H9 (cell line): ENCODE measurements at regions not wholly inside any gene's neighbourhood (a gene's known extent, or its start where the extent isn't known, plus 50 kb on each side); places are given as distances from the start of the nearest gene placed in this dataset.

ENCODE experiments used
- DNase-seq: peaks from one replicate; pipeline ENCODE4 v3.0.0-alpha.2; 2017
- H2AFZ ChIP-seq: one replicate; pipeline ENCODE4 v1.6.1; 2013; ENCODE audit warnings: mild to moderate bottlenecking, low read length, control low read depth, moderate library complexity
- H2AK5ac ChIP-seq: 2 replicates; pipeline ENCODE4 v1.6.1; 2013; ENCODE audit warnings: low read length, control low read depth, mixed read lengths; ENCODE audit not compliant: insufficient read length
- H2BK120ac ChIP-seq: one replicate; pipeline ENCODE4 v1.6.1; 2013; ENCODE audit warnings: low read depth, mild to moderate bottlenecking, low read length, control low read depth, inconsistent platforms; ENCODE audit not compliant: poor library complexity, severe bottlenecking
- H2BK12ac ChIP-seq: 2 replicates; pipeline ENCODE4 v1.6.1; 2013; ENCODE audit warnings: low read length, control low read depth, mixed read lengths, low read depth; ENCODE audit not compliant: insufficient read length
- H2BK15ac ChIP-seq: 2 replicates; pipeline ENCODE4 v1.6.1; 2013; ENCODE audit warnings: low read depth, low read length, control low read depth
- H2BK20ac ChIP-seq: one replicate; pipeline ENCODE4 v1.6.1; 2013; ENCODE audit warnings: low read depth, mild to moderate bottlenecking, low read length, control low read depth, inconsistent platforms; ENCODE audit not compliant: poor library complexity, severe bottlenecking
- H2BK5ac ChIP-seq: 2 replicates; pipeline ENCODE4 v1.6.1; 2013; ENCODE audit warnings: low read length, control low read depth, mixed read lengths; ENCODE audit not compliant: insufficient read length
- H3K14ac ChIP-seq: 2 replicates; pipeline ENCODE4 v1.6.1; 2013; ENCODE audit warnings: low read length, control low read depth; ENCODE audit not compliant: insufficient read depth
- H3K18ac ChIP-seq: 2 replicates; pipeline ENCODE4 v1.6.1; 2013; ENCODE audit warnings: low read depth, mild to moderate bottlenecking, mixed read lengths, low read length, control low read depth; ENCODE audit not compliant: insufficient read length
- H3K23ac ChIP-seq: 2 replicates; pipeline ENCODE4 v1.6.1; 2013; ENCODE audit warnings: low read length, control low read depth, mixed read lengths, low read depth; ENCODE audit not compliant: insufficient read length
- H3K23me2 ChIP-seq: 2 replicates; pipeline ENCODE4 v1.6.1; 2013; ENCODE audit warnings: low read depth, mild to moderate bottlenecking, mixed read lengths, low read length, control low read depth; ENCODE audit not compliant: insufficient read length, poor library complexity, severe bottlenecking
- H3K27ac ChIP-seq: 2 replicates; pipeline ENCODE4 v1.5.1; 2013; ENCODE audit warnings: low read length, control low read depth, mixed read lengths, low read depth; ENCODE audit not compliant: insufficient read length
- H3K27me3 ChIP-seq: 2 replicates; pipeline ENCODE4 v1.6.1; 2013; ENCODE audit warnings: low read length, control low read depth, inconsistent platforms; ENCODE audit not compliant: insufficient read depth
- H3K4ac ChIP-seq: 2 replicates; pipeline ENCODE4 v1.6.1; 2013; ENCODE audit warnings: low read depth, mild to moderate bottlenecking, control low read depth, inconsistent platforms, low read length, moderate library complexity
- H3K4me1 ChIP-seq: 2 replicates; pipeline ENCODE4 v1.6.1; 2013; ENCODE audit warnings: low read length, control low read depth, inconsistent platforms; ENCODE audit not compliant: insufficient read depth
- H3K4me2 ChIP-seq: 2 replicates; pipeline ENCODE4 v1.6.1; 2013; ENCODE audit warnings: low read length, control low read depth, mixed read lengths; ENCODE audit not compliant: insufficient read length, insufficient read depth
- H3K56ac ChIP-seq: 2 replicates; pipeline ENCODE4 v1.6.1; 2013; ENCODE audit warnings: low read depth, mild to moderate bottlenecking, mixed read lengths, low read length, control low read depth; ENCODE audit not compliant: insufficient read length
- H3K79me1 ChIP-seq: 2 replicates; pipeline ENCODE4 v1.6.1; 2013; ENCODE audit warnings: low read depth, mild to moderate bottlenecking, moderate library complexity, low read length, control low read depth, inconsistent platforms; ENCODE audit not compliant: insufficient read depth, poor library complexity, severe bottlenecking
- H3K79me2 ChIP-seq: 2 replicates; pipeline ENCODE4 v1.6.1; 2013; ENCODE audit warnings: low read length, control low read depth, inconsistent platforms; ENCODE audit not compliant: insufficient read depth
- H3K9ac ChIP-seq: 2 replicates; pipeline ENCODE4 v1.6.1; 2013; ENCODE audit warnings: low read length, control low read depth, mixed read lengths; ENCODE audit not compliant: insufficient read length; ENCODE audit errors: extremely low read depth
- H3K9me3 ChIP-seq: one replicate; pipeline ENCODE4 v1.6.1; 2013; ENCODE audit warnings: low read depth, low read length, inconsistent platforms; ENCODE audit not compliant: control insufficient read depth
- H3T11ph ChIP-seq: one replicate; pipeline ENCODE4 v1.6.1; 2013; ENCODE audit warnings: mild to moderate bottlenecking, low read length, control low read depth, inconsistent platforms
- H4K20me1 ChIP-seq: one replicate; pipeline ENCODE4 v1.6.1; 2013; ENCODE audit not compliant: control insufficient read depth, insufficient read length, insufficient read depth
- H4K5ac ChIP-seq: 2 replicates; pipeline ENCODE4 v1.6.1; 2013; ENCODE audit warnings: low read depth, mild to moderate bottlenecking, mixed read lengths, low read length, control low read depth; ENCODE audit not compliant: insufficient read length
- H4K8ac ChIP-seq: replicated peaks from 2 replicates; pipeline ENCODE4 v1.6.1; 2013; ENCODE audit warnings: low read length, control low read depth, mixed read lengths, low read depth; ENCODE audit not compliant: insufficient read length
- H4K91ac ChIP-seq: 2 replicates; pipeline ENCODE4 v1.6.1; 2013; ENCODE audit warnings: low read depth, mild to moderate bottlenecking, moderate library complexity, mixed read lengths, low read length, control low read depth; ENCODE audit not compliant: insufficient read length
- H3K27ac Mint-ChIP-seq, 3 experiments: 2 replicates in 2 of 3; 3 replicates in 1 of 3; pipeline ENCODE4 v1.8.0; 2020 to 2021; ENCODE audit warnings: mixed read lengths in 3 of 3, mild to moderate bottlenecking in 1 of 3, moderate library complexity in 1 of 3
- H3K27me3 Mint-ChIP-seq: 2 replicates; pipeline ENCODE4 v1.8.0; 2021; ENCODE audit warnings: low read depth, mild to moderate bottlenecking, moderate library complexity, mixed read lengths
- H3K36me3 Mint-ChIP-seq, 3 experiments: 2 replicates in 2 of 3; 3 replicates in 1 of 3; pipeline ENCODE4 v1.8.0; 2020 to 2021; ENCODE audit warnings: low read depth in 3 of 3, mixed read lengths in 3 of 3; ENCODE audit not compliant: insufficient read depth in 1 of 3
- H3K4me1 Mint-ChIP-seq, 2 experiments: 2 replicates each; pipeline ENCODE4 v1.8.0; 2020; ENCODE audit warnings: mixed read lengths in 2 of 2
- H3K4me3 Mint-ChIP-seq, 2 experiments: 2 replicates in 1 of 2; 3 replicates in 1 of 2; pipeline ENCODE4 v1.8.0; 2020 to 2021; ENCODE audit warnings: mild to moderate bottlenecking in 2 of 2, mixed read lengths in 2 of 2, moderate library complexity in 1 of 2
- H3K9me3 Mint-ChIP-seq, 2 experiments: 2 replicates in 1 of 2; 3 replicates in 1 of 2; pipeline ENCODE4 v1.8.0; 2020; ENCODE audit warnings: mild to moderate bottlenecking in 2 of 2, mixed read lengths in 2 of 2, moderate library complexity in 1 of 2
- WGBS: extraction: QIAGEN DNeasy Blood & Tissue Kit; methylation state at CpG from one replicate; pipeline ENCODE4 v1.1.7; 2013; ENCODE audit warnings: missing lambda C conversion rate, low lambda C conversion rate, mixed read lengths; ENCODE audit not compliant: insufficient read length; ENCODE audit errors: extremely low coverage; 5-methylcytosine and 5-hydroxymethylcytosine counted together
- TF ChIP-seq, protein P1 (sequence below): fragments of 200-600 bp; sonication (generic); conservative IDR thresholded peaks from 3 replicates; pipeline ENCODE4 v1.8.0; 2021; ENCODE audit warnings: antibody characterized with exemption, mild to moderate bottlenecking

DNA sequence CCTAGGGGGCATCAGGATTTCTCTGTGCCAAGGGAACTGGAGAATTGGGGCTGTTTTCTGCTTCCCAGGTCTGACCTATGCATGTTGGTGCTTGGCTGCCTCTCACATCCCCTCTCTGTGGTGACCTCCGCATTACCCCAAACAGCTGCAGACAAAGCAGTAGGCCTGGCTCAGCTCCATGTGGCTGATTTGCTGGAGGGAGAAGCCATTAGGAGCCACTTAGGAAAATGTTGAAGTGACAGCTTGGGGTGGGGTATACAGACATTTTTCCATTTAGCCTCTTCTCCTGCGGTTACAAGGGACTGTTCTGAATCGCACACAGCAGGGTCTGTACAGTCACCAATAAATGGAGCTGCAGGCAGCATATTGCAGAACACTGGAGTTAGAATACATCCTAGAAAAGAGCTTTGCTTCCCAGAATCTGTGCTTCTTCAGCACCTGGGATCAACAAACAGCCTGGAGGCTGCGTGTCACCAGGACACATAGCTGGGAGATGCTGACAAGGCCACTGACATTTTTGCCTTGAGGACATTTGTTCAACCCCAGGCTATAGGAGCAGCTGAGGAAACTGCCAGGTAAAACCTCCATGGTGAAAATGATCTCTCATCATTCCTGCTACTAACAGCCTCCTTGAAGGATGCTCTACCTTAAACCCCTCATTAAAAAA, 335.3 kb downstream of the DIRAS2 start:
- Histone ChIP-seq H2AFZ (no peak overlapping the region), H2BK15ac (no peak overlapping the region), H3K23ac (no peak overlapping the region), H3K23me2 (no peaks in the 10 kb centered on the region), H3K27me3 (no peaks in the 10 kb centered on the region), H4K8ac (no peak overlapping the region), H2BK12ac (no peak overlapping the region), H2BK20ac (no peak overlapping the region), H3K18ac (no peak overlapping the region), H4K20me1 (no peaks in the 10 kb centered on the region), H3K4me1 (no peaks in the 10 kb centered on the region), H3K27ac (no peak overlapping the region), H3K4me2 (no peak overlapping the region), H2AK5ac (no peak overlapping the region), H3K79me2 (no peaks in the 10 kb centered on the region), H3K79me1 (no peaks in the 10 kb centered on the region), H4K5ac (no peak overlapping the region), H3K9ac (no peak overlapping the region), H3K4ac (no peak overlapping the region), H3K56ac (no peak overlapping the region), H3K9me3 (no peaks in the 10 kb centered on the region), H3K14ac (no peak overlapping the region), H4K91ac (no peak overlapping the region), H2BK5ac (no peak overlapping the region), H3T11ph (no peak overlapping the region), H2BK120ac (no peak overlapping the region)
- WGBS = no CpG with 5 or more reads among the region's 4 CpGs
- Mint-ChIP-seq H3K4me1 (no peaks in the 10 kb centered on the region), H3K4me3 (no peak overlapping the region), H3K36me3 (no peaks in the 10 kb centered on the region), H3K27me3 (no peaks in the 10 kb centered on the region), H3K9me3 (no peaks in the 10 kb centered on the region), H3K27ac (no peak overlapping the region)
- no peak for DNase-seq
- TF ChIP-seq, protein P1, sequence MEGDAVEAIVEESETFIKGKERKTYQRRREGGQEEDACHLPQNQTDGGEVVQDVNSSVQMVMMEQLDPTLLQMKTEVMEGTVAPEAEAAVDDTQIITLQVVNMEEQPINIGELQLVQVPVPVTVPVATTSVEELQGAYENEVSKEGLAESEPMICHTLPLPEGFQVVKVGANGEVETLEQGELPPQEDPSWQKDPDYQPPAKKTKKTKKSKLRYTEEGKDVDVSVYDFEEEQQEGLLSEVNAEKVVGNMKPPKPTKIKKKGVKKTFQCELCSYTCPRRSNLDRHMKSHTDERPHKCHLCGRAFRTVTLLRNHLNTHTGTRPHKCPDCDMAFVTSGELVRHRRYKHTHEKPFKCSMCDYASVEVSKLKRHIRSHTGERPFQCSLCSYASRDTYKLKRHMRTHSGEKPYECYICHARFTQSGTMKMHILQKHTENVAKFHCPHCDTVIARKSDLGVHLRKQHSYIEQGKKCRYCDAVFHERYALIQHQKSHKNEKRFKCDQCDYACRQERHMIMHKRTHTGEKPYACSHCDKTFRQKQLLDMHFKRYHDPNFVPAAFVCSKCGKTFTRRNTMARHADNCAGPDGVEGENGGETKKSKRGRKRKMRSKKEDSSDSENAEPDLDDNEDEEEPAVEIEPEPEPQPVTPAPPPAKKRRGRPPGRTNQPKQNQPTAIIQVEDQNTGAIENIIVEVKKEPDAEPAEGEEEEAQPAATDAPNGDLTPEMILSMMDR = no peak
